NCI-H526 (cell line): ENCODE measurements at regions not wholly inside any gene's neighbourhood (a gene's known extent, or its start where the extent isn't known, plus 50 kb on each side); places are given as distances from the start of the nearest gene placed in this dataset.
A peak's percentile ranks its signal among the peaks of the same experiment; 100 is the strongest.

Source experiments
- DNase-seq, 2 experiments: peaks; one replicate each; lab custom pipeline; 2025; lab: John Stamatoyannopoulos, UW

DNA sequence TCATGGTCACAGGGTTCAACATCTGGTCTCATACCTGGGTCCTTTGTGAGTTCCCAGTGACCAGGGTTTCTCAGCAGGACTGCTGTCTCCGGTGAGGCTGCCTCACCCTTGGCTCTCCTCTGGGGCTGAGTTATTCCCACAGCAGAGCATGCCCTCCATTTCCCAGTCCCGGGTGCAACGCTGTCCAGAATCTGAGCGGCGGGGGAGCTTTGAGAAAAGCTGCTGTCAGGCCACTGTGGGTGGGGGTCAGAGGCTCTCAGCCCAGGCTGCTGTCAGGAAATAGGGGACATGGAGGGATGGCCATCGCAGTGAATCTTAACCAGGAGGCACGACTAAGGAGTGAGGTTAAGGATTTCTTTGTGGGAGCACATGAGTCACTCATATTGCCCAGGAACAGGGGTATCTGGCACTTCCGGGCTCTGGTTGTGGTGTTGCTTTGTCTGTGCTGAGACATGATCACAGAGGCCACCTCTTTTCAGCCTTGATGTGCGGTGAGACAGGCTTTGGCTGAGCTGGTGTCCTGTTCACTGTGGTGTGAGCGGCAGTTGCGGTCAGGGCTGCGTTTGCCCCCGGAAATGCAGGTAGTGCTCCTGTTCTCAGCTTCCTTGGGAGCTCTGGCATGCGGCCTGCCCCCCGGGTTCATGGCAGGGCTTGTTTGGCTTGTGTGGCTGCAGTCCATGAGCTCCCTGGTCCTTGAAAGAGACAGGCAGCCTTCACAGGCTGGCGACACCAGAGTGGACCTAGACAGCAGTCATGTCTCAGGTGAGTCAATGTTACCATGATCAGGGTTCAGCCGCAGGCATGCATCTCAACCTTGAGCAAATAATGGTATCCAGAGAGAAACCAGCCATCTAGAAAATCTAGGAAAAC lies 310.7 kb upstream of the MYT1L start:
- DNase-seq = no peak

DNA sequence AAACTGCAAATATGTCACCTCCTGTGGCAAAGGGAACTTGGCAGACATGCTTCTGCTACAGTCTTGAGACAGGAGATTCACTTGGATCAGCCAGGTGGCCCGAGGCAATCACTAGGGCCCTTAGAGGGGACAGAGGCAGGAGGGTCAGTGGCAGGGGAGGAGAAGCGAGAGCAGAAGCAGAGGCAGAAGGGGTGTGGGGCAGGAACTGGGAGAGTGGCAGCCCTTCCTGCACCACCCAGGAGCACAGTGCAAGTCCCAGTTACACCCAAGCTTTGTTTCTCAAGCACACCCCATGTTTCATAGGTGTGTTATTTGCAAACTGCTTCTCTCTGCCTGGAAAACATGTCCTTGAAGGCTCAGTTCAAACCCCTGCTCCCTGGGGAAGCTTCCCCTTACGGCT lies 309.7 kb upstream of the MYT1L start:
- no peak for DNase-seq

- no peak for DNase-seq
These were observed 309.3 kb upstream of the MYT1L start for GRCh38 chr2:2640371-2640770.

DNA sequence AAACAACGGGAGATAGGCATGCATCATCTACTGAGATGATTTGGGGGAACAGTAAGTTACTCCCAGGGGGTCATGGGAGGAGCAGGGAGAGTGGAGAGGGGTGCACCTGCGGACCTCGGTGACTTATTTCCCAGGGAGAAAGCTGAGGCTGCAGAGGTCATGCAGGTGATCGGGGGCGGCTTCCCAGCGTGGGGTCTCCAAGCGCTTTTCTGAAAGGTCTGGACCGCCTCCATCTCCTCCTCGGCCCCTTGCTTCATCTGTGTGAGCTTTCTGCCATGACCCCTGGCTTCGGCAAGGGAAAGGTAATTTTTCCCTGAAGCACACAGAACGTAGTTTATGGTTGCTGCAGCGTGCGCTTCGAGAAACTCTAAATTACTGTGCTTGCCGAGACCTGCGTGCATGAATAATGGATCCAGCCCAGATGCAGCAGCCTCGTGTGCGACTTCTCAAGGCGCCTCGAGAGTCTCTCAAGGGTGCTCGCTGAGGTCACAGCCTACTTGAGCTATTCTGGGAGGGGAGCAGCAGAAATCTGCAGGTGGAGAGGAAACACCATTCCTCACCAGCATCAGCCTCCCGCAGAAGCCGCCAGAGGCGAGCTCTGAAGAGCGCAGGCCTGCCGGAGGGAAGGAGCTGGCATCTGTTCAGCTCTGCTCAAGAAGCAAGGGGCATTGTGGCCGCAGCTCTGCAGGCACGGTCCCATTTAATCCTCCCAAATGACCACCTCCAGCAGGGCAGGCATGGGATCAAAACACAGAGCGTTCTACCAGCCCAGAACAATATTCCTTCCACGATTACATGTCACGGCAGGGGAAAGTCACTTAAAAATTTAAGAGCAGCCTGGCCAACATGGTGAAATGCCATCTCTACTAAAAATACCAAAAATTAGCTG lies 308.4 kb upstream of the MYT1L start:
- DNase-seq = no peak

- DNase-seq = no peak
These were observed 307.6 kb upstream of the MYT1L start for GRCh38 chr2:2638547-2639220.

DNA sequence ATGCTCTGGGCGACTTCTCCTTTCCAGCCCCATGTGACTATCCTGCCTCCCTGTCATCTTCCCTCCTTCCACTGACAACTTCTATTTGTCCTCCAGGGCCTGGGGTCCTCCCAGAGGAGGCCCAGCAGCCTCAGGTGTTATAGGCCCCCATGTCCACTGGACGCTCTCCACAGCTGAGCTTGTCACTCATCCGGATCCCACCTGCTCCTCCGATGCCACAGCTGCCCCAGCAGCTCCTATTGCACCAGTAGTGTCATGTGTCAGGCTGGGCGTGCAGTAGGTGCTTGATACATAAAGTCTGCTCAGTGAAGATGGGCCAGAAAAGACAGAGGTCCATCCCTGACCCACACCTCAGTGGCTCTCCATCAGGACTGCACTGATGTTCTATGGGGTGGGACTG lies 305.7 kb upstream of the MYT1L start:
- no peak for DNase-seq

DNA sequence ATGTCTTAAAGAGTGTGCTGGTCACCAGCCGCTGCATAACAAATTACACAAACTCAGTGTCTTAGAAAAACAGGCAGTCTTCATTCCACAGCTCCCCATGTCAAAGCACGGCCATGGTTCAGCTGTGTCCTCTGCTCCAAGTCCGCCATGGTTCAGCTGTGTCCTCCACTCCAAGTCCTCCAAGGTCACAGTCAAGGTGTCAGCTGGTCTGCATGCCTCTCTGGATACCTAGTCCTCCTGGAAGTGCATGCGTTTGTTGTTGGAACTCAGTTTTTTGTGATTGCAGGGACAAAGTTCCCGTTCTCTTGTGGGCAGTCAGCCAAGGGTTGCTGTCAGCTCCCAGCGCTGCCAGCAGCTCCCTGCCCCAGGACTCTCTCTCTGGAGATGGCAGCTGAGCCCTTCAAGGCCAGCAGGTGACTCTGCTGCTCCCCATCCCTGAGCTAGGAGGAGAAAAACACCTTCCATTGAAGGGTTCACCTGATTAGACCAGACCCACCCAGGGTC lies 304.0 kb upstream of the MYT1L start:
- DNase-seq = no peak

DNA sequence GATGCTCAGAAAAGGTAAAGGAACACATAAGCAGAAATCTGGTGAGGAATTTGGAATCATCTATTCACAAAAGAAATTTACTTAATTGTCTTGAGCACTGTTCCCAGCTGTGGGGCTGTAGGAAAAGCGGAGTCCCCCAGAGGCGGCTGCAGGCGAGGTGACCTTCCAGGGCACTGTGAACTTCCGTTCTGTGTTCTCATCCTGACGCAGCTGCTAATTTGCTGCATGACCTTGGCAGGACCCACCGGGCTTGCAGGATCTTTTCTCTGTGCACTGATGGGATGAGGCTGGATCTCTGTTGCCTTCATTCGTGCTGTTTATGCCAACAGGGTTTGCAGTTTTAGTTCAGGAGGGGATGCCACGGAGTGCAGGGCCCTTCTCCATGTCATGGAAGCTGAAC lies 301.9 kb upstream of the MYT1L start:
- no peak for DNase-seq

GRCh38 chr2:2623939-2624338 lies 292.9 kb upstream of the MYT1L start:
- DNase-seq = no peak

DNA sequence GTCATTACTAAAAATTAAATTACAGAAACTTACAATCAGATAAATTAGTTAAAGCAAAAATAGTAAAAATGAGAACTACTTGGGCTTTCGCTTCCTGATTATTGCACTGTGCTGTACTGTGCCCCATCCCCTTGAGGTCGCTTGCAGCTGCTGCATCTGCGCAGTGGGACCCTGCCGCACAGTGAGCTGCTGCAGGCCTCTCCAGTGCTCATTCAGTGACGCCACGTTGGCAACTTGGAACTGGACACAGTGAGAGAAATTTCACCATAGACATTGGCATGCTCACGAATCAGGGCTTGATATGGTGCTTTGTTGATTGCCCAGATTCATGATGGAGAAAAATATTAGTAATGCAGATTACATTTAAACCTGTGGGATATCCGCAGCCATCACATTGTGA lies 290.8 kb upstream of the MYT1L start:
- DNase-seq = no peak

GRCh38 chr2:2620604-2621003 lies 289.5 kb upstream of the MYT1L start:
- DNase-seq = no peak

DNA sequence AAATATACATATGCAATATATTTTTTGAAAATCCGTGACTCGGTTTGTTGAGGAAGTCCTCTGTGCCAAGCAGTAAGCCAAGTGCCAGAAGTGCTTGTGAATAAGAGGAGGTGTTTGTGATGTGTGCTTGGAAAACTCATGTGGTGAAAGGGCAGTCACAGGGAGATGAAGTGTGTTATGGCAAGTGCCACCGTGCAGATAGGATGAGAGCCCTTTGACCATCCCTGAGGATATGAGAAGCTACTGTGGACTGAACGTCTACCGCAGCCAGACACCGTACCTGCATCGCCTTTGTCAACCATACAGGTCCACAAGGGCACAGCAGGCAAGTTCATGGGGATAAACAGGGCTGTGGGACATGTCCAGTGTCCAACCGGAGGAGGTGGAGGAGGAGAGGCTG lies 288.9 kb upstream of the MYT1L start:
- no peak for DNase-seq

DNA sequence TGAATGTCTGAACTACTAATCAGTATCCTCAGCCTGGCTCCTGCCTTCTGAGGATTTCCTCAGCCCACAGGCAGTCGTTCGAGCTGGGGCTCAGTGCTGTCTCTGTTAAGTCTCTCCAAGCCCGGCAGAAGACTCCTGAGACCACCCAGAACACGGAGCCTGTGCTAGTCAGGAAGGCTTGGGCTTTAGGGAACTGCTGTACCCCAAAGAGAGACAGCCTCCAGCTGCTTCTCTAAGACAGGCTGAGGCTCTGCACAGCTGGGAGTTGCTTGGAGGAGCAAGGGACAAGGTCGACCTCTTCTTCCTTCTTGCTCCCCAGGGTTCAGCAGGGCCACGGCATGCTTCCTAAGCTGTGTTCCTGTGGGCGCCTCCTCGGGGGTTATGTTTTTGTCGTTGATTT lies 283.4 kb upstream of the MYT1L start:
- DNase-seq = no peak

DNA sequence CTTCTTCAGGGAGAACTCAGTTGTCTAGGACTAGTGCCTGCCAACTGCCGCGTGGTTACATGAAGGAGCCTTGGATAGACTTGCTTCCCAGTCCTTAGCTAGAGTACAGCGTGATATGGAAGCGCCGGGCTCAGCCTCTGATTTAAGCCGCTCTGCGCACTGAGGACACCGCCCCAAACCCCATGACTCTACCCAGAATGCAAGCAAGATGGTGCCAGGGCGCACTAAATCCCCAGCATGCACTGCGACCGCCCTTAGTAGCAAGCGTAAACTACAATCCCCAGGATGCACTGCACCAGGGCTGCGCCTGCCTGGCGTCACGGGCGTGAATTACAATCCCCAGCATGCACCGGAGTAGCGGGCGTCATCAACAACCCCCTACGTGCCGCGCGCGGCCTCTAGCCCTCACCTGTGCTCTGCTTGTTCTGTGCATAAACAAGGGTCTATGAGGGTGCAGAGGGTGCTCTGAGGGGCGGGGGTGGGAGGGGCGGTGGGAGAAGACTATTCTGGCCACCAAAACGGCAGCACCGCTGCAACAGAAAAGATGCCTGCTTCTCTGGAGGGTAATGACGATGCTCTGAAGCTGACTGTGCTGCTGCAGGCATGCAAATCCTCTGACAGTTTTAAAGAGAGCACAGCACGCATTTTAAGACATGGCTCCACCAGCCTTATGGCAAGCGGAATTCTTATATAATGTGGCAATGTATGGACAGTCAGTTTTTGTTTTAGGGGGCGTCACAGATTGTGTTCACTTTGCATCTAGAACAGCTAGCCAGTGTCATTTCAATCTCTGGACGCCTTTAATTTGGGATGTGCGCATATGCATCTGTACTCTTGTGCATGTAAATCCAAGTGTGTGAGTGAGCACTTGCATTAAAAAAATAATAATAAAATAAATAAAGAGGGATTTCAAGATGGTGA lies 282.5 kb upstream of the MYT1L start:
- peak; percentile 13 to 49 for DNase-seq

DNA sequence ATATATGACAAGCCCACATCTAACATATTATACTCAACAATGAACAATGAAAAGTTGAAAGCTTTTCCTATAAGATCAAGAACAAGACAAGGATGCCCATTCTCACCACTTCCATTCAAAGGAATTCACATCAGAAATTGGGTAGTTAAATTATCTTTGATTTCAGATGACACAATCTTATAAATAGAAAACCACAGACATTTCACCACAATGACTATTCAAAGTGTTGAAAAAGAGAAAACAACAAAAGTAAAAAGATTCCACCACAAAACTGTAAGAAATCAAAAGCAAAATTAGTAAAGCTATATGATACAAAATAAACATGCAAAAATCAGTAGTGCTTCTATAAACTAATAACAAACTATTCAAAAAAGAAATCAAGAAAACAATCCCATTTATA lies 279.7 kb upstream of the MYT1L start:
- no peak for DNase-seq

DNA sequence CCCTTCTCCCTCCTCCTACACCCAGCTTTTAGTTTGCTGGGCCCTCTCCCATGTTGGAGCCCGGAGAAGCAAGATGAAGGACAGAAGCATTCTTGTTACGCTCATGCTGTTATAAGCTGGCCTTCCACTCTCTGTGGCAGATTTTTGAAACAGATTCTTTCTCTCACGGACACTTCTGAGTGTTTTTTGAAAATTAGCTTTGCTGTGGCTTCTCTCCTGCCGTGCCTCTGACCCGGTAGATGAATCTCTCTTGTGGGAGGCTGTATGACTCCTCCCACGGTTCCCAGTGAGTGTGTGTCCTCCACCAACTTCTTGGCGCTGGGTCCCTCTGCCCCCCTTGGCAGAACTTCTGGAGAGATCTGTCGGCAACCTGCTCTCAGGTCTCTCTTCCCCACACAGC lies 269.3 kb upstream of the MYT1L start:
- DNase-seq = no peak

DNA sequence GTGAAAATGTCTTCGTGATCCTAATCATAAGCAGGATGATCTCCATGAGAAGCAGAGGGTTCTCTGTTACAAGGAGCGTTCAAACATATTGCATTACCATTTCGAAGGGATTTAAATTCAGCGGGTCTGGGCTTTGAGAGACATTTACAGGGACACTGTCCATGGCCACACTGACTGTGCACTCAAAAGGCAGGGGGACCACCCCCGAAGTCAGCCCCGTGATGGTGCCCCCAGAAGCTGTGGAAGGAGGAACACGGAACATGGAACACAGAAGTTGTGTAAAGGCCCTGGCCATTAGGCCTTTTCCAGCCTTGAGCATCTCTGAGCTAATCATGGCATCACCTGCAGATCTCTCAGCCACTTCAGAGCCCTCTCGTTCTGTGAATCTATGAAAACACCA lies 268.4 kb upstream of the MYT1L start:
- DNase-seq = no peak

GRCh38 chr2:2597712-2598111 lies 266.6 kb upstream of the MYT1L start:
- no peak for DNase-seq

DNA sequence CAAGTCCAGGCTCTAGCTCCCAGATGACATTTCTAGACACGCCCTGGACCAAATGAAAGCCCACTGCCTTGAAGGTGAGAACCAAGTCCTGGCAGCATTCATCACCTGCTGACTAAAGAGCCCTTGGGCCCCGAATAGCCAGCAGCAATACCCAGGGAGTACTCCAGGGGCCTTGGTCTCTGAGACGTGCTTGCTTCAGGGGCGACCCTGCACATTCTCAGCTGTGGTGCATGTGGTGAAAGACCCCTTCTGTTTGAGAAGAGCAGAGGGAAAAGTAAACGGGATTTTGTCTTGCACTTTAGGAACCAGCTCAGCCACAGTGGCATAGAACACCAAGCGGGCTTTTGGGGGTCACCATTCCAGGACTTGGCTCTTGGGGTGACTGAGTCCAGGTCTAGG lies 260.5 kb upstream of the MYT1L start:
- no peak for DNase-seq

GRCh38 chr2:2590841-2591541 lies 259.9 kb upstream of the MYT1L start:
- DNase-seq = no peak

- no peak for DNase-seq
These were observed 259.1 kb upstream of the MYT1L start for GRCh38 chr2:2590141-2590540.
